IPS DF 4.7 (cell line): ENCODE measurements at regions not wholly inside any gene's neighbourhood (a gene's known extent, or its start where the extent isn't known, plus 50 kb on each side); places are given as distances from the start of the nearest gene placed in this dataset.
"Not testable (repeated sequence)": the region's sequence is repeated elsewhere in the genome, so short reads cannot be mapped to it uniquely, and the experiment has no call there.

Experiments used
- DNase-seq: peaks from one replicate; pipeline ENCODE4 v3.0.0-alpha.2; 2013; ENCODE audit warnings: low spot score; ENCODE audit errors: extremely low read depth

DNA sequence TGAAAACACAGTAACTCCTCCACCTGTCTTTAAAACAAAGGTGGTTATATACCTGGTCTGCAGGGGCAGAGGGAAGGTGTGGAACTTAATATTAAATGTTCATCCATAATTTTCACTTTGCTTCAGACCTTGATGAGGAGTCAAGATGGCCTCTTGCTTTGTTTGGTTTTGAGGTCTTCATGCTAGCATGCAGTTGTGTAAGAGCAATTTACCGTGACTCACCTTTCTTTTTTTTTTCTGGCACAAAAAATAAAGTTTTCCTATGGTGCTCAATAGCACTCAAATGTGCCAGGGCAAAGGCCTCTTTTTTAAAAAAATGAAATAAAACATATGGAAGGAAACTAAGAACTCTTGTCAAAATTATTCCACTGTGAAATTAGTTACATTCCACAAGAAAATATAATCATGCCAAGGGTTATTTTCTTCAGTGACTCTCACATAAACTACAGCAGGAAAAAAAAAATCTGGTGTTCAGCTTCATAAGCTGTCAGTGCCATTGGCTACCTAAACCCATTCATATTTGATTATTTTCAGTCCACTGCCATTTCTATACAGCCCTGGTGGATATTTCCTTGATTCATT lies 128.2 kb downstream of the SLC7A11 start:
- DNase-seq: no peak

DNA sequence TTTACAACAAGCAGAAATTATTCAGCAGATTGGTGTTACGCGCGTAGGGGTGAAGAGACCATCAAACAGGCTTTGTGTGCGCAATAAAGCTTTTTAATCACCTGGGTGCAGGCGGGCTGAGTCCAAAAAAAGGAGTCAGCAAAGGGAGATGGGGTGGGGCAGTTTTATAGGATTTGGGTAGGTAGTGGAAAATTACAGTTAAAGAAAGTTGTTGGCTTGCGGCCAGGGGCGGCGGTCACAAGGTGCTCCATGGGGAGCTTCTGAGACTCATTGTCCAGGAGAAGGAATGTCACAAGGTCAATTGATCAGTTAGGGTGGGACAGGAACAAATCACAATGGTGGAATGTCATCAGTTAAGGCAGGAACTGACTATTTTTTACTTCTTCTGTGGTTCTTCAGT lies 129.3 kb downstream of the SLC7A11 start:
- DNase-seq: not testable (repeated sequence)

DNA sequence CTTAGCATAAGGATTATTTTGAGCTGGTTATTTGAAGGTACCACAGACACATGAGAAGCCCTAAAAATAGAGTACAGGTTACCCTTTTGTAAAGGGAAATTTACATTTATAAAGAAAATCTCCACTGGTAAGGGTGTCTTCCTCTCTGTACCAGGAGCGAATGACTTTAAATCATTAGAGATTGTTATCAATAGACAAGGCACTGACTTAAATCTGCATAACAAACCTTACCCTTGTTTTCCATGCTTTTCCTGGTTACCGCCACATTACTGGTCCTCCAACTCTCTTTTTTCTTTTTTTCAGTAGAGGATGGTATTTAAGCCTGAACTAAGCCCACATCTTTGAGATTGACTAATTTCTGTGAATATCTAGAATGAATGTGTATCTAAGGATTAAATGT lies 129.8 kb downstream of the SLC7A11 start:
- DNase-seq: no peak

DNA sequence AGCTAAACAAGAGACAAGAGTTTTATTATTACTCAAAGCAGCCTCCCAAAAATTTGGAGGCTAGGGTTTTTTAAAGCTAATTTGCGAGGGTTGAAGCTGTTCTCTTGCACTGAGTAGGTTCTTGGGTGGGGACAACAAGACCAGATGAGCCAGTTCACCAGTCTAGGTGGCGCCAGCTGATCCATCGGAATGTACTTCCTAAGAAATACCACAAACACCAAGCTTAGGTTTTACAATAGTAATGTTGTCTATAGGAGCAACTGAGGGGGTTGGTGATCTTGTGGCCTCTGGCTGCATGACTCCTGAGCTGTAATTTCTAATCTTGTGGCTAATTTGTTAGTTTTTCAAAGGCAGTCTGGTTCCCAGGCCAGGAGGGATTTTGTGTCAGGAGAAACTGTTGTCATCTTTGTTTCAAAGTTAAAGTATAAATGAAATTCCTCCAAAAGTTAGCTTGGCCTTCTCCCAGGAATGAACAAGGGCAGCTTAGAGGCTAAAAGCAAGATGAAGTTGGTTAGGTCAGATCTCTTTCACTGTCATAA lies 130.6 kb downstream of the SLC7A11 start:
- no peak for DNase-seq

DNA sequence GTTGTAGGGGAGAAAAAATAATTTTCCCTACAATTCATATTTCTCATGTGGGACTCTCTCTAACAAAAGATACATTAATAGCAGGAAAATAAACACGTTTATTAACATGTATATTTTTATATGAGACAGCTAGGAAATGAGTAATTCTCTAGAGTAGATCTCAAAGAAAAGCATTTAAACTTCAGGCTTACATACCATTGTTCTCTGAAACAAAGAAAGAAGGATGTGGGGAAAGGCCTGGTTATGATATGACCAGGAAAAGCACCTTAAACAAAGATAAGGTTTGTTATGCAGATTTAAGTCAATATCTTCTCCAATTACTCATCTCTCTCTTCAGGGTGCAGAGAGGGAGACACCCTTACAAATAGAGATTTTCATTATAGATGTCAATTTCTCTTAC lies 131.3 kb downstream of the SLC7A11 start:
- DNase-seq: no peak

DNA sequence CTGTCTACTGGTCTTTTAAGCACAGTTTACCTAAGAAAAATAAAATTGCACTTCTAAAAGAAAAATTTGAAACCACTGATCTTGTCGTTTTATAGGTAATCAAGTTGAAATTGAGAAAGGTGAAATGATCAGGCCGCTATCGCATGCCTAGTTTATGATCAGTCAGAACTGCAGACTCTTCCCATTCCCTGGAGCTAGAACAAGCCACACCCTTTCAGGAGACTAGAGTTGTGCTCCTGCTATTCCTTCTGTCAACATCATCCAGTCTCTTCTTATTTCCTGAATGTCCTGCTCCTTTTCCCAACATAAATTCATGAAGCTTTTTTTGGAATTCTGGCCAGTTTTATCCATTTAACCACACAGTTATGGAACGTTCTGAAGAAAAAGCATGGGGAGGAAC lies 135.1 kb downstream of the SLC7A11 start:
- DNase-seq: no peak

DNA sequence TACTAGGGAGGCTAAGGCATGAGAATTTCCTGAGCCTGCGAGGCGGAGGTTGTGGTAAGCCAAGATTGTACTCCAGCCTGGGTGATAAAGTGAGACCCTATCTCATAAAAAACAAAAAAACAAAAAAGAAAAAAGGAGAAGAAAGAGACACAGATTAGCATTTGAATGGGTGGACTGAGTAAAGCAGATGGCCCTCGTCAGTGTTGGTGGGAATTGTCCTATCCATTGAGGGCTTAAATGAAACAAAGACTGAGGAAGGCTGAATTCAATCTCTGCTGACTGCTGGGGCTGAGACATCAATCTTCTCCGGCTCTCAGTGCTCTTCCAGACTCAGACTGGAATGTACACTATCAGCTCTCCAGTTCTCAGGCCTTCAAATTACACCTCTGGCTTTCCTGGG lies 136.8 kb downstream of the SLC7A11 start:
- no peak for DNase-seq

DNA sequence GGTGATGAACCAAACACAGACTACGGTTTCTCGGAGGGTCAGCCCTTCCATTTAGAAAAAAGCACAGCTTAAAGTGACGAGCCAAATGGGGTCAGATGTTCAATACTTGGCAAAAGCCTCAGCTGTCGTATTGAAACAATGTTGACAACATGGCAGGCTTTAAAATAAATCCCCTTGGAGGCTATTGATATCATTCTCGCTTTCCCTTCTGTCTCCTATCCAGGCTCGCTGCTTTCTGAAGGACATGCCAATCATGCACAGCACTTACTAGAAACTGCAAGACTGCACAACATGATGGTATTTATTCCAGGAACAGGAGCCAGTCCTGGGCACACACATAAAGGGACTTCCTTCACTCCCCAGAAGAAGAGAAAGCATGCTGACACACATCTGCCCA lies 137.9 kb downstream of the SLC7A11 start:
- DNase-seq: no peak

DNA sequence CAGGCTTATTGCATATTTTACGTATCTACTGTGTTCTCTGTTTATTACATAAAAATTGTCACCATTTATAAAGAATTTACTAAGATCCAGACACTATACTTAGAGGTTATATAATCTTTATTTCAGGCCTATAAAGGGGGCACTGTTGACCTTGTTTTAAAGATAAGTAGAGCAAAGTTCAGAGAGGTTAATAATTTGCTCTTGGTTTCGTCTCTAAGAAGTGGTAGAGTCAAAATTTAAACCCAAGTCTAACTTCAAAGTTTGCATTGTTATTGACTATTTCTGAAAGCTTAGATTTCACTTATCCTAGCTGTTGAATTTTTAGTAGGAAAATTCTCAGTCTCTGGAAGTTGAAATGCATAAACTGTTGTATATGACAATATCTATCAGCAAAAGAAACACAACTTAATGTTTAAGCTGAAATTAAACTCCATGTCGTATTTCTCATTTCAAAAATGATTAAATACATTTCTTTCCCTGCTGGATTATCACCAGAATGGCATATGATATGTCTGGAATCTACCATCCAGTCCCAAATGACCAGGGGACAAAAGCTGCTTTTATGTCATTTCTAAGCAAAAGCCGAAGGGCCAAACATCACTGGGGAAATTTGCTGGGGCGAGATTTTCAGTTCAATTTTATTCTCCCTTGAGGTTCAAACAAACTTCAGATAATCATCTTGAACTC lies 138.4 kb downstream of the SLC7A11 start:
- DNase-seq: no peak

DNA sequence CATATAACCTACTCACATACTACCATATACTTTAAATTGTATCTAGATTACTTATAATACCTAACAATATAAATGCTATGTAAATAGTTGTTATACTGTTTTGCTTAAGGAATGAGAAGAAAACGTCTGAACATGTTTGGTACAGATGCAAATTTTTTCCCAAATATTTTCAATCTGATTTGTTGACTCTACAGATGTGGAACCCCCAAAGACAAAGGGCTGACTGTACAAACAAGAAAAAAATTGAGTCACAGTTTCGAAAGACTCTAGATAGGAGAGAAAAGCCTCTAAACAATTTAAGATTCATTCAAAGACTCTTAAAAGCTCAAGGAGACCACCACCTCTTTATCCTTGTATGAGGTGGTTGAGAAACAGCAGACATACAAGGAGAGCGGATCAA lies 142.8 kb downstream of the SLC7A11 start:
- no peak for DNase-seq

DNA sequence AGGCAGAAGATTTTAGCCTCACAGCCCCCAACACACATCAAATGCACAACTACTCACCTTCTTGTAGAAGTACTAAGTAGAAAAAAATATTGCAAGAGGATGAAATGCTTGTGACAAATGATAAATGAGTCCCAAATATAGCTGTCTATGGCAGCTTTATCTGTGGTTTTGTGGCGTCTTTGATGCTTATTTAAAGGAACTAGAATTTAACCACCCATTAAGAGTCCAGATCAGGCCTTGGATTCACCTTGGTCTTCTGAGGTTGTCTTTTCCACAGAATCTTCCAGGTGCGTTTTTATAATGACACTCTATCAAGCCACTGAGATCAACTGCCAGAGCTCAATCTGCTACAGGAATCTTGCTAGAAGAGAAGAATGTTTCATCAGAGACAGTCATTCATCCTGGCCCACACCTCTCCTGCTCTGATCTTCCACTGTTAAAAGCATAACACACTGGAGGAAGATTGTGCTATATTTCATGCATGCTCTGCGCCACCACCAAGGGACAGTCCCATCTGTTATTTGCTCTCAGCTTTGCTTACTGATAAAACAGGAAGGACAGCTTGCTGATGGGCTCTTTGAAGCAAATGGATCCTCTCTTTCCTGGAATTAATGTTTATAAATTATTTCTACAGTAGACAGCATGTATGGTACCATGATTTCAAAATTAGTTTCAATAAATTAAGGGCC lies 144.1 kb downstream of the SLC7A11 start:
- no peak for DNase-seq

DNA sequence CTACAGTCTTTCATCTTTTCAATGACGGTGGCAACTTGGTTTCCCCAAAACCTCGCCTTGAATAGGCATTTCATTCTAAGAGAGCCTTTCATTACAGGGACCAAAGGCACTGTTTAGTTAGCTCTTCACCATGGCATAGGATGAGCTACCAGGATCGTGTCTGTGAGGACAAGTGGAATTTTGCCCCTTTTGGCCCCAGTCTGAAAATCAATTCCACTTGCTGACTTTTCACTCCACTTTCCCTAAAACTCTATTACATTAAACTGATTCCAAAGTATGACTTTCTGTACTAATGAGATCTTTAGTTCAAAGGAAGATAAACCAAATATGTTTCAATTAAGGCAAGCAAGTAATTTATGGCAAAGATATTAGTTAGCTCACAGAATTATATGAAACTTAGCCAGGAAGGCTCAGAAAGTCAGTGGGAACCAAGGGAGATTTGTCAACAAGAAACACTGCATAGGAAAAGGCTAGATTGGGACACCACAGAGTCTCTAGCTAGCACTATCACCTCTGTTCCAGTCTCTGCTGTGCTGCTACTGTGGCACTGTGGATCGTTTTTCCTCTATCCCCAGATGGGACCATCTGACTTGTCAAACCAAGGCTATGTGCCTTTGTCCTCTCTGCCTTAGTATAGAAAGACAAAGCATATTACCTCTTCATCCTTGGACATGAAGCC lies 145.6 kb downstream of the SLC7A11 start:
- no peak for DNase-seq

DNA sequence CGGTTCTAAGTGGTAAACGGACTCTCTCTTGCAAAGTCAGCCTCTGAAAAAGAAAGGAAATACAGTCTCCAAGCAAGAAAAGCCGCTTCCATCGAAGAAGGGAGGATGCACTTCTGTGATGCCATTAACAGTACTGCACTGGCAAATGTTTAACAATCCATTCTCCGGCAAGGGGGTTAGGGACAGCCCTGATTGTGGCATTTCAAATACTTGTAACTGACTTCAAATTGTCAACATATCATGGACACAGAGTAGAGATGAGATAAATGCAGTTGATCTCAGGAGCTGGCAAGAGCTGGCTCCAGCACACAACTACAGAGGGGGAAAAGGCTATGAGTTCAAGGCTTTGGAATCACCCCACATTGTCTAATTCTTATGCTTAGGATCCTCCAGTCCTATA lies 146.8 kb downstream of the SLC7A11 start:
- no peak for DNase-seq

DNA sequence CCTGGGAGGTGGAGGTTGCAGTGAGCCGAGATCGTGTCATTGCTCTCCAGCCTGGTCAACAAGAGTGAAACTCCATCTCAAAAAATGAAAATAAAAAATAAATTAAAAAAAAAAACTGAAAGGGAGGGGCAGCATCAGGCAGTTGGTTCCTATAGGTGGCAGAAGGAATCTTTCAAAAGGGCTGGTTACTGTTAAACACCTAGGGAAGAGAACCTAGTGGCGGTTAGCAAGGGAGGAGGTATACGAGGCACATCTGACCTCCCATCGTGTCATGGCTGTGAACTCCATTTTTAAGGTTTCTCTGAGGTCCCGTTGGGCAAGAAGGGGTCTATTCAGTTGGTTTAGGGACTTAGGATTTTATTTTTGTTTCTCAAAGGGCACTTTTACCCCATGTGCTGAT lies 150.1 kb downstream of the SLC7A11 start:
- DNase-seq: no peak

DNA sequence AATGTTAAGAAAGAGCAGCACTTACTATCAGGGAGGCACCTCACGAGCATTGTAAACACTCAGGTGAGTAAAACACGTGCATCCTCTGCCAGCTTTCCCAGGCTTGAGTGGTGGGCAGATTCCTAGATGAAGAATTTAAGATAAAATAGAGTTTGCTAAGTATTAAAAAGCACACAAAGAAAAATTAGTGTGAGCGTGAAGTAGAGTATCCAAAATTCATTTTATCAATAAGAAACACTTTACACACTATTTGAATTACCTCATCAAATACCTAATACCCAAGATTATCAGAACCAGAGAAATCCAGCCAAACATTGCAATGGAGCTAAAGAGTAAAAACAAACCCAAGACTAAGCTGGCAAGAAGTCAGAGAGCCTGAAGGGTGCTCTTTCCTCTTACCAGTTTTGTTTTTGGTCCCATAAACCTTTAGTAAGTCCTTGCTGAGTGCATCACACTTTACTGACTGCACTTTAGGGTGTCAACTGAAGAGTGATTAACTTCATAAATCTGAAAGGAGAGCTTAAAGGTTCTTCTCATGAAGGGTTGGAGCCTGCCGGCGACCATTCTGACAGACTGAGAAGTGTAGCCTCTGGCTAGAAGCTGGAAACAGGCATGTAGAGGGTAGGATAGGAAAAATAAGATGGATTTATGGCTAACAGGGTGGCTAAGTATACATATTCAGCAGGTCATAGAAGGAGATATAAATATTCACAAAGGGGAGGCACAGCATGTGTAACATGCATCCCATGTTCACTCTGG lies 151.1 kb downstream of the SLC7A11 start:
- DNase-seq: no peak

DNA sequence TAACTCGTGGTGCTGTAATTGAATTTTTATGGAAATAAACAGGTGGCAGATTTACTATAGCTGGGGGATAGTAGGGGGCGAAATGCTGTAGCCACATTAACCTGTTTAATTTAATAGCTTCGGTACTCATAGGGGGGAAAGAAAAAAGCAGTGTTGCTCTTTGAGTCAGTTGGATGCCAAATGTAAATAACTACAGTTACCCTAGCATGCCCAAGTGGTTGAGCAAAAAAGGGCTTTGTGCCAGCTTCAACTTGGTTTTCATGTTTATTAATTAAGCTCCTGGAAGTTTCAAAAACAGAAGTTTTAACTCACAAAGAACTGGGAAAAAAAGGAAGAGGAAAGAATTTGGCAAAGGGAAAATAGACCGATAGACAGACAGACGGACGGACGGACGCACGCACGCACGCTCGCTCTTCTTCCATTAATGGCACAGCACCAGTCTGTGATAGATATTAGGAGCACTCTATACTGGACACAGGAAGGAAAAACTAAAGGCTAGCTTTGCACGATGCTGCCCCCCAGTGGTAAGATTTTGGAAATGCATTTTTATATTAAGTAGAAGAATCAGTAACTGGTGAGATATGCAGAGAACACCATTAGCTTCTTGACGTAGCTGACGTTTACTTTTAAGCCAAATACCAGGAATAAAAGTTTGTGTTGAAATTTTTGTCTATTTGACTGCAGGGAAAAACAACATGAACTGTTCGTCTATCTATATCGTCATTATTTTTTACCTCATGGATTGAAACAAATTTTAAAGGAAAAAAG lies 151.8 kb downstream of the SLC7A11 start:
- DNase-seq: peak; percentile 60

DNA sequence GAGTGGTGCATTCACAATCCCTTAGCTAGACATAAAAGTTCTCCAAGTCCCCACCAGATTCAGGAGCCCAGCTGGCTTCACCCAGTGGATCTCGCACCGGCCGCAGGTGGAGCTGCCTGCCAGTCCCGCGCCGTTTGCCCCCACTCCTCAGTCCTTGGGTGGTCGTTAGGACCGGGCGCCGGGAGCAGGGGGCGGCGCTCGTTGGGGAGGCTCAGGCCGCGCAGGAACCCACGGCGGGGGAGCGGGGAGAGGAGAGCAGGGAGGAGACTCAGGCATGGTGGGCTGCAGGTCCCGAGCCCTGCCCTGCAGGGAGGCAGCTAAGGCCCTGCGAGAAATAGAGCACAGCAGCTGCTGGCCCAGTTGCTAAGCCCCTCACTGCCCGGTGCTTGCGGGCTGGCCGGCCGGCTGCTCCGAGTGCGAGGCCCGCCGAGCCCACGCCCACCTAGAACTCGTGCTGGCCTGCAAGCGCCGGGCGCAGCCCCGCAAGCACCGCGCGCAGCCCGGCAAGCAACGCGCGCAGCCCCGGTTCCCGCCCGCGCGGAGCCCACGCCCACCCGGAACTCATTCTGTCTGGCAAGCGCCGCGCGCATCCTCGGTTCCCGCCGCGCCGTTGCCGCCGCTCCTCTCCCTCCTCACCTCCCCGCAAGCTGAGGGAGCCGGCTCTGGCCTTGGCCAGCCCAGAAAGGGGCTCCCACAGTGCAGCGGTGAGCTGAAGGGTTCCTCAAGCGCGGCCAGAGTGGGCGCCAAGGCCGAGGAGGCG lies 153.5 kb downstream of the SLC7A11 start:
- DNase-seq: no peak

DNA sequence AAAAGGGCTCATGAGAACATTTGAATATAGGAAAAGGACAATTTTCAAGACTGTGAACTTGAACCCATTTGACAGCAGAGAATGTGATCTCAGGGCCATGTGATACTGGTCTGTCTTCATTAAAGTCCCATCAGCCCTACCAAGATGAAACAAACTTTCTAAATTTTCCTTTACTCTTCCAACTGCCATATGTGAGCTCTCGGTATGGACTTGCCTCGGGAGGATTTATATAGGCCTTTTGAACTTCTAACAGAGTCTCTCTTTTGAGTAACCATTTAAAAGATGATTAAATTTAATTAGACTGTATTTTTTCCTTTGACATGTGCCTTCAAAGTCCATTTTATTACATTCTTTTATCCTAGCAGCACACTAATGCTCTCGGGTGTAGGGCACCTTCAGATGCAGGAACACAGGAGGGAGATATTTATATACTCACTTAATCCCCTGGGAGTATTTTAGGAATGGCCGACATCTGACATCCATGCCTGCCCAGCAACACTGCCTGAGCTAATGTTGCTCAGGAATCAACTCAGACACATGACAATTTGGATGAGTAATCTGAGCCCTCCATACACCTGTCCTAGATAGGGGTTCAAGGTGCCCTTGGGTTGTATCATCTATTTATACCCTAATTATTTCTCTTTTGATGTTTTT lies 155.0 kb downstream of the SLC7A11 start:
- no peak for DNase-seq

DNA sequence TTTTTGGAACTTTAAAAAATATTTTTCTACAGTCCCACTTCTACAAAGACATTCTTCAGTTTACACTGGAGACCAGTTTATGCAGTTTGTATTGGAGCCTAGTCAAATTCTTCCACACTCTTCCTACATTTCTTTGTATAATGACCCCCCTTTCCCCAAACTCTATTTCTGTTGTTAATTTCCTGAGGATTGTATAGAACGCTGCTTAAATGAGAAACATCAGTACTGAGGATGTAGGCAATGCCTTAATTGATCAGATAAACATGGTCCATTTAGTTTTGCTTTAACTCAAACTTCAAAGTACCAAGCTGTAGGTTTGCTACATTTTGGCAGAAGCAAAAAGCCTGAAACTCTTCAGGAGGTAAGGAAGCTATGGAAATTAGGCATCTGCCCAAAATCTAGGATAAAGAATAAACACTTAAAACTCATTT lies 155.5 kb downstream of the SLC7A11 start:
- no peak for DNase-seq
